Thyroid gland (tissue), 4 donors: ENCODE measurements at regions not wholly inside any gene's neighbourhood (a gene's known extent, or its start where the extent isn't known, plus 50 kb on each side); places are given as distances from the start of the nearest gene placed in this dataset.

Experiments used
- DNase-seq, 2 donors: peaks; one replicate each; pipeline ENCODE4 v3.0.0-alpha.2; 2019
- H3K27ac ChIP-seq, 3 donors: fragments of 200-600 bp; sonication (generic); 1 replicate in 2 of 3; 2 replicates in 1 of 3; pipeline ENCODE4 v1.5.1; 2016 to 2019; ENCODE audit warnings: mild to moderate bottlenecking in 1 of 3, moderate library complexity in 1 of 3
- H3K27me3 ChIP-seq: fragments of 200-600 bp; sonication (generic); one replicate; pipeline ENCODE4 v1.5.1; 2019
- H3K36me3 ChIP-seq, 2 donors: fragments of 200-600 bp; sonication (generic); one replicate each; pipeline ENCODE4 v1.5.1; 2016 to 2019
- H3K4me1 ChIP-seq, 2 donors: fragments of 200-600 bp; sonication (generic); one replicate each; pipeline ENCODE4 v1.5.1; 2017 to 2019
- H3K4me3 ChIP-seq, 3 donors: fragments of 200-600 bp; sonication (generic); replicated peaks in 1 of 3; 1 replicate in 2 of 3; 2 replicates in 1 of 3; pipeline ENCODE4 v1.5.1; 2016; ENCODE audit warnings: mild to moderate bottlenecking in 1 of 3
- H3K9me3 ChIP-seq: fragments of 200-600 bp; sonication (generic); one replicate; pipeline ENCODE4 v1.5.1; 2017
- CTCF ChIP-seq, 6 experiments: fragments of 200-600 bp in 3 of 6; fragments of 450-650 bp in 3 of 6; sonication (generic) in 3 of 6; IDR thresholded peaks; one replicate each; pipeline ENCODE4 v1.5.1; 2016 to 2019; ENCODE audit warnings: antibody characterized with exemption in 6 of 6, mild to moderate bottlenecking in 2 of 6, inconsistent platforms in 1 of 6, moderate library complexity in 1 of 6
- POLR2A ChIP-seq, 2 donors: fragments of 450-650 bp; IDR thresholded peaks; one replicate each; pipeline ENCODE4 v1.6.1; 2017; ENCODE audit warnings: antibody characterized with exemption in 2 of 2, mild to moderate bottlenecking in 2 of 2, moderate library complexity in 1 of 2
- WGBS, 2 donors: methylation state at CpG; one replicate each; pipeline ENCODE4 v1.1.5; 2017; 5-methylcytosine and 5-hydroxymethylcytosine counted together
- intact Hi-C: fragments of 100-400 bp; cut with DNase I; formaldehyde crosslinking; loops from one replicate; pipeline ENCODE4 v1.15.1; 2023

GRCh38 chr15:79180318-79180717 is 89.7 kb upstream of the RASGRF1 start:
- TF ChIP-seq POLR2A (IDR thresholded peaks at IDR 0.05) (no peak), CTCF (IDR thresholded peaks at IDR 0.05) (no peak)
- intact Hi-C loops = loop anchor here (5.0 kb wide), 1 partner anchor 153 kb away; no protein-coding TSS in a partner anchor
- Histone ChIP-seq H3K36me3 (no peaks in the 10 kb centered on the region), H3K4me1 (no peaks in the 10 kb centered on the region), H3K27me3 (no peaks in the 10 kb centered on the region), H3K27ac (no peak overlapping the region), H3K4me3 (no peak overlapping the region), H3K9me3 (no peaks in the 10 kb centered on the region)
- WGBS, 2 donors = 76 to 80% methylated on average over 5 of the region's 5 CpGs
- no peak for DNase-seq

- Histone ChIP-seq H3K4me3 (no peak overlapping the region), H3K27ac (no peak overlapping the region), H3K9me3 (no peaks in the 10 kb centered on the region), H3K4me1 (no peaks in the 10 kb centered on the region), H3K36me3 (no peaks in the 10 kb centered on the region), H3K27me3 (no peaks in the 10 kb centered on the region)
- 87 to 90% methylated on average over 5 of the region's 5 CpGs for WGBS, 2 donors
- no peak for TF ChIP-seq POLR2A (IDR thresholded peaks at IDR 0.05)
- TF ChIP-seq CTCF (IDR thresholded peaks at IDR 0.05) = no peak
- DNase-seq = no peak
- intact Hi-C loops = no loop called here
Measured at GRCh38 chr15:79179597-79179996, 89.0 kb upstream of the RASGRF1 start.

GRCh38 chr15:79179108-79179561 is 88.6 kb upstream of the RASGRF1 start:
- intact Hi-C loops = no loop called here
- no peak for DNase-seq
- 85 to 90% methylated on average over 14 of the region's 14 CpGs for whole genome bisulfite sequencing, 2 donors
- Histone ChIP-seq H3K9me3 (no peaks in the 10 kb centered on the region), H3K27me3 (no peaks in the 10 kb centered on the region), H3K36me3 (no peaks in the 10 kb centered on the region), H3K4me3 (no peak overlapping the region), H3K27ac (no peak overlapping the region), H3K4me1 (no peaks in the 10 kb centered on the region)
- TF ChIP-seq CTCF (IDR thresholded peaks at IDR 0.05) (no peak), POLR2A (IDR thresholded peaks at IDR 0.05) (no peak)

- Histone ChIP-seq H3K9me3 (no peaks in the 10 kb centered on the region), H3K27me3 (no peaks in the 10 kb centered on the region), H3K4me3 (no peak overlapping the region), H3K27ac (no peak overlapping the region), H3K36me3 (no peaks in the 10 kb centered on the region), H3K4me1 (no peaks in the 10 kb centered on the region)
- 79 to 85% methylated on average over 9 of the region's 9 CpGs for WGBS, 2 donors
- intact Hi-C loops = no loop called here
- no peak for TF ChIP-seq CTCF (IDR thresholded peaks at IDR 0.05)
- DNase-seq = no peak
Measured at GRCh38 chr15:79178594-79178993, 88.0 kb upstream of the RASGRF1 start.

- no peak overlapping the region for H3K4me3 ChIP-seq
- H3K4me1 ChIP-seq = no peaks in the 10 kb centered on the region
- no peaks in the 10 kb centered on the region for H3K9me3 ChIP-seq
- no peak for DNase-seq
- intact Hi-C loops = no loop called here
- no peak for TF ChIP-seq POLR2A (IDR thresholded peaks at IDR 0.05)
- TF ChIP-seq CTCF (IDR thresholded peaks at IDR 0.05) = no peak
- H3K27me3 ChIP-seq = no peaks in the 10 kb centered on the region
- H3K36me3 ChIP-seq = no peaks in the 10 kb centered on the region
- 79 to 100% methylated on average over 1 of the region's 1 CpG for WGBS, 2 donors
- no peak overlapping the region for H3K27ac ChIP-seq
Measured at GRCh38 chr15:79176151-79176550, 85.6 kb upstream of the RASGRF1 start.
